ENCODE measurements at regions not wholly inside any gene's neighbourhood (a gene's known extent, or its start where the extent isn't known, plus 50 kb on each side); places are given as distances from the start of the nearest gene placed in this dataset.

DNA sequence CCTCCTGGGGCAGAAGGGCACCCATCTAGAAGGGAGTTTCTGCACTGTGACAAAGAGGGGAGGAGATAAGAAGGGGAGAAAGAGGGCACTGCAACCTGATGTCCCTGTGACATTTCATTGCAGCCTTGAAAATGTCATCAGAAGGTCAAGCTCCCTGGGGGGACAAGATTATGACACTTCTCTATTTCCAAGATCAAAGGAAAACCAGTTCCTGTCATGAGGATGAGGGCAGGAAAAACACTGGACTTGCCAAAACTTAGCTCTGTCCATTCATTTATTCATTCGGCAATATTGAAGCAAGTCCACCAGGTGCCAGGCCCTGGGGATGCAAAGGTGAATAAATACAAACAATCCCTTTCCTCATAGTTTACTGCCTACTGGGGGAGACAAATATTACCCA is 138.4 kb upstream of the CDKN3 start:
- TF ChIP-seq RAD21 (IDR thresholded peaks at IDR 0.05; ENCODE audit: low read length) (no peak), SMC3 (IDR thresholded peaks at IDR 0.05; ENCODE audit: low read depth, low read length) (no peak), MAFK (IDR thresholded peaks at IDR 0.05; ENCODE audit: low read depth, low read length) (no peak), RFX5 (IDR thresholded peaks at IDR 0.05; ENCODE audit: low read depth, low read length) (no peak), ELK1 (IDR thresholded peaks at IDR 0.05; ENCODE audit: borderline replicate concordance, low read depth, low read length) (no peak), FOS (IDR thresholded peaks at IDR 0.05; ENCODE audit: low read depth, low read length) (no peak), POLR2A (IDR thresholded peaks at IDR 0.05; ENCODE audit: low read depth, low read length) (no peak), MAZ (IDR thresholded peaks at IDR 0.05; ENCODE audit: borderline replicate concordance, low read depth, low read length) (no peak), USF2 (IDR thresholded peaks at IDR 0.05; ENCODE audit: low read depth, low read length) (no peak)
- TF ChIP-seq, protein P1, sequence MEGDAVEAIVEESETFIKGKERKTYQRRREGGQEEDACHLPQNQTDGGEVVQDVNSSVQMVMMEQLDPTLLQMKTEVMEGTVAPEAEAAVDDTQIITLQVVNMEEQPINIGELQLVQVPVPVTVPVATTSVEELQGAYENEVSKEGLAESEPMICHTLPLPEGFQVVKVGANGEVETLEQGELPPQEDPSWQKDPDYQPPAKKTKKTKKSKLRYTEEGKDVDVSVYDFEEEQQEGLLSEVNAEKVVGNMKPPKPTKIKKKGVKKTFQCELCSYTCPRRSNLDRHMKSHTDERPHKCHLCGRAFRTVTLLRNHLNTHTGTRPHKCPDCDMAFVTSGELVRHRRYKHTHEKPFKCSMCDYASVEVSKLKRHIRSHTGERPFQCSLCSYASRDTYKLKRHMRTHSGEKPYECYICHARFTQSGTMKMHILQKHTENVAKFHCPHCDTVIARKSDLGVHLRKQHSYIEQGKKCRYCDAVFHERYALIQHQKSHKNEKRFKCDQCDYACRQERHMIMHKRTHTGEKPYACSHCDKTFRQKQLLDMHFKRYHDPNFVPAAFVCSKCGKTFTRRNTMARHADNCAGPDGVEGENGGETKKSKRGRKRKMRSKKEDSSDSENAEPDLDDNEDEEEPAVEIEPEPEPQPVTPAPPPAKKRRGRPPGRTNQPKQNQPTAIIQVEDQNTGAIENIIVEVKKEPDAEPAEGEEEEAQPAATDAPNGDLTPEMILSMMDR (conservative IDR thresholded peaks at IDR 0.05; ENCODE audit: low read depth, low read length): no peak
